Parathyroid adenoma (tissue), 2 donors: ENCODE measurements at regions not wholly inside any gene's neighbourhood (a gene's known extent, or its start where the extent isn't known, plus 50 kb on each side); places are given as distances from the start of the nearest gene placed in this dataset.

ENCODE experiments used
- H2AFZ ChIP-seq: fragments of 300-600 bp; sonication (generic); one replicate; pipeline ENCODE4 v1.7.0; 2017; ENCODE audit warnings: antibody characterized with exemption, mild to moderate bottlenecking
- H3K27ac ChIP-seq: fragments of 300-600 bp; sonication (generic); one replicate; pipeline ENCODE4 v1.7.0; 2017
- H3K27me3 ChIP-seq: fragments of 300-600 bp; sonication (generic); one replicate; pipeline ENCODE4 v1.7.0; 2017; ENCODE audit warnings: low read length; ENCODE audit not compliant: control insufficient read depth, insufficient read depth
- H3K36me3 ChIP-seq: fragments of 300-600 bp; sonication (generic); one replicate; pipeline ENCODE4 v1.7.0; 2017; ENCODE audit warnings: low read length; ENCODE audit not compliant: control insufficient read depth, insufficient read depth
- H3K4me1 ChIP-seq: fragments of 300-600 bp; sonication (generic); one replicate; pipeline ENCODE4 v1.7.0; 2017; ENCODE audit warnings: control low read depth
- H3K4me2 ChIP-seq: fragments of 300-600 bp; sonication (generic); one replicate; pipeline ENCODE4 v1.7.0; 2017; ENCODE audit warnings: low read length
- H3K4me3 ChIP-seq: fragments of 300-600 bp; sonication (generic); one replicate; pipeline ENCODE4 v1.7.0; 2017; ENCODE audit warnings: low read depth, low read length
- H3K79me2 ChIP-seq: fragments of 300-600 bp; sonication (generic); one replicate; pipeline ENCODE4 v1.7.0; 2017; ENCODE audit warnings: control low read depth
- H3K9ac ChIP-seq: fragments of 300-600 bp; sonication (generic); one replicate; pipeline ENCODE4 v1.7.0; 2017; ENCODE audit warnings: mild to moderate bottlenecking
- H3K9me3 ChIP-seq: fragments of 300-600 bp; sonication (generic); one replicate; pipeline ENCODE4 v1.7.0; 2017; ENCODE audit warnings: low read length; ENCODE audit not compliant: control insufficient read depth
- CTCF ChIP-seq: fragments of 300-600 bp; sonication (generic); IDR thresholded peaks from one replicate; pipeline ENCODE4 v1.7.0; 2017; ENCODE audit warnings: antibody characterized with exemption, mild to moderate bottlenecking
- donor health status: primary hyperparathyroidism.

GRCh38 chr18:77392321-77392720 lies 142.7 kb downstream of the GALR1 start:
- Histone ChIP-seq H3K9me3 (no peaks in the 10 kb centered on the region), H3K27ac (no peak overlapping the region), H3K79me2 (no peaks in the 10 kb centered on the region), H3K4me2 (no peak overlapping the region), H3K4me3 (no peak overlapping the region), H3K27me3 (no peaks in the 10 kb centered on the region), H3K9ac (no peak overlapping the region), H2AFZ (no peak overlapping the region), H3K36me3 (no peaks in the 10 kb centered on the region), H3K4me1 (no peaks in the 10 kb centered on the region)
- TF ChIP-seq CTCF, result no peak

- Histone ChIP-seq H3K27me3 (no peaks in the 10 kb centered on the region), H3K36me3 (no peaks in the 10 kb centered on the region), H3K4me2 (no peak overlapping the region), H3K4me3 (no peak overlapping the region), H3K79me2 (no peaks in the 10 kb centered on the region), H2AFZ (no peak overlapping the region), H3K27ac (no peak overlapping the region), H3K4me1 (no peaks in the 10 kb centered on the region), H3K9ac (no peak overlapping the region), H3K9me3 (no peaks in the 10 kb centered on the region)
- no peak for TF ChIP-seq CTCF
Observed at GRCh38 chr18:77393519-77393918, 143.9 kb downstream of the GALR1 start.

- Histone ChIP-seq H3K36me3 (no peaks in the 10 kb centered on the region), H3K4me1 (no peaks in the 10 kb centered on the region), H3K27me3 (no peaks in the 10 kb centered on the region), H3K4me3 (no peak overlapping the region), H3K79me2 (no peaks in the 10 kb centered on the region), H3K27ac (no peak overlapping the region), H3K4me2 (no peak overlapping the region), H3K9ac (no peak overlapping the region), H3K9me3 (no peaks in the 10 kb centered on the region), H2AFZ (no peak overlapping the region)
- no peak for TF ChIP-seq CTCF
Observed at GRCh38 chr18:77395953-77396352, 146.3 kb downstream of the GALR1 start.

GRCh38 chr18:77397056-77397455 lies 147.4 kb downstream of the GALR1 start:
- H2AFZ ChIP-seq, result no peak overlapping the region
- TF ChIP-seq CTCF, result no peak
- H3K36me3 ChIP-seq, result no peaks in the 10 kb centered on the region
- no peak overlapping the region for H3K4me2 ChIP-seq
- no peaks in the 10 kb centered on the region for H3K4me1 ChIP-seq
- H3K79me2 ChIP-seq, result no peaks in the 10 kb centered on the region
- H3K9ac ChIP-seq, result no peak overlapping the region
- no peaks in the 10 kb centered on the region for H3K27me3 ChIP-seq
- H3K4me3 ChIP-seq, result no peak overlapping the region
- H3K27ac ChIP-seq, result no peak overlapping the region
- no peaks in the 10 kb centered on the region for H3K9me3 ChIP-seq

GRCh38 chr18:77397617-77398016 lies 148.0 kb downstream of the GALR1 start:
- H3K27me3 ChIP-seq, result no peaks in the 10 kb centered on the region
- H2AFZ ChIP-seq, result no peak overlapping the region
- H3K4me3 ChIP-seq, result no peak overlapping the region
- no peak overlapping the region for H3K27ac ChIP-seq
- no peak overlapping the region for H3K4me2 ChIP-seq
- TF ChIP-seq CTCF, result no peak
- H3K79me2 ChIP-seq, result no peaks in the 10 kb centered on the region
- H3K36me3 ChIP-seq, result no peaks in the 10 kb centered on the region
- no peaks in the 10 kb centered on the region for H3K4me1 ChIP-seq
- no peak overlapping the region for H3K9ac ChIP-seq
- H3K9me3 ChIP-seq, result no peaks in the 10 kb centered on the region
